CD4-positive, alpha-beta memory T cell (primary cell): ENCODE measurements at regions not wholly inside any gene's neighbourhood (a gene's known extent, or its start where the extent isn't known, plus 50 kb on each side); places are given as distances from the start of the nearest gene placed in this dataset.
"Not testable (repeated sequence)": the region's sequence is repeated elsewhere in the genome, so short reads cannot be mapped to it uniquely, and the experiment has no call there.

Experiments used
- CTCF ChIA-PET: fragments of 350-600 bp; sonication (Branson Sonifier 250); formaldehyde crosslinking; loops from one replicate; lab custom pipeline; 2021; ENCODE audit warnings: inconsistent platforms; ENCODE audit not compliant: partially characterized antibody; lab: Charles Lee
- POLR2A ChIA-PET: fragments of 350-600 bp; sonication (Branson Sonifier 250); formaldehyde crosslinking; loops from one replicate; lab custom pipeline; 2021; ENCODE audit not compliant: partially characterized antibody; lab: Charles Lee
- DNase-seq, 5 donors: peaks; one replicate each; pipeline versions ENCODE4 v3.0.0 to v3.0.0-alpha.2; 2020 to 2022; ENCODE audit warnings: mixed read lengths in 1 of 5
- H3K27ac ChIP-seq: one replicate; pipeline ENCODE4 v1.7.0; 2013; ENCODE audit warnings: low read depth, low read length
- H3K27me3 ChIP-seq: 2 replicates; pipeline ENCODE4 v1.7.0; 2013; ENCODE audit warnings: mild to moderate bottlenecking, low read length, moderate library complexity; ENCODE audit not compliant: insufficient read depth
- H3K36me3 ChIP-seq: 2 replicates; pipeline ENCODE4 v1.7.0; 2013; ENCODE audit warnings: mild to moderate bottlenecking, low read length, moderate library complexity; ENCODE audit not compliant: insufficient read depth
- H3K4me1 ChIP-seq: 2 replicates; pipeline ENCODE4 v1.7.0; 2013; ENCODE audit warnings: mild to moderate bottlenecking, low read length, moderate library complexity; ENCODE audit not compliant: insufficient read depth
- H3K4me3 ChIP-seq, 2 donors: one replicate each; pipeline ENCODE4 v1.7.0; 2013; ENCODE audit warnings: low read length in 2 of 2, mild to moderate bottlenecking in 1 of 2
- H3K9me3 ChIP-seq, 2 donors: one replicate each; pipeline ENCODE4 v1.7.0; 2013; ENCODE audit warnings: low read length in 2 of 2, control low read depth in 1 of 2; ENCODE audit not compliant: control insufficient read depth in 1 of 2
- H3K27ac Mint-ChIP-seq, 7 donors: one replicate each; pipeline ENCODE4 v1.8.0; 2020 to 2021; ENCODE audit warnings: mixed read lengths in 7 of 7, mild to moderate bottlenecking in 6 of 7, inconsistent platforms in 3 of 7, moderate library complexity in 3 of 7
- H3K27me3 Mint-ChIP-seq, 2 donors: one replicate each; pipeline ENCODE4 v1.8.0; 2020 to 2021; ENCODE audit warnings: mixed read lengths in 2 of 2
- H3K36me3 Mint-ChIP-seq, 2 donors: one replicate each; pipeline ENCODE4 v1.8.0; 2020 to 2021; ENCODE audit warnings: mixed read lengths in 2 of 2, inconsistent platforms in 1 of 2, mild to moderate bottlenecking in 1 of 2
- H3K4me1 Mint-ChIP-seq, 4 donors: one replicate each; pipeline ENCODE4 v1.8.0; 2020 to 2021; ENCODE audit warnings: mixed read lengths in 4 of 4, mild to moderate bottlenecking in 1 of 4
- H3K4me3 Mint-ChIP-seq, 8 donors: one replicate each; pipeline ENCODE4 v1.8.0; 2020 to 2021; ENCODE audit warnings: mixed read lengths in 8 of 8, mild to moderate bottlenecking in 7 of 8, moderate library complexity in 6 of 8, inconsistent platforms in 3 of 8
- H3K9me3 Mint-ChIP-seq, 8 donors: one replicate each; pipeline ENCODE4 v1.8.0; 2020 to 2021; ENCODE audit warnings: mixed read lengths in 8 of 8, mild to moderate bottlenecking in 5 of 8, inconsistent platforms in 3 of 8, moderate library complexity in 1 of 8
- intact Hi-C: fragments of 100-400 bp; cut with micrococcal nuclease; formaldehyde crosslinking; loops from one replicate; pipeline ENCODE4 v1.15.1; 2023

DNA sequence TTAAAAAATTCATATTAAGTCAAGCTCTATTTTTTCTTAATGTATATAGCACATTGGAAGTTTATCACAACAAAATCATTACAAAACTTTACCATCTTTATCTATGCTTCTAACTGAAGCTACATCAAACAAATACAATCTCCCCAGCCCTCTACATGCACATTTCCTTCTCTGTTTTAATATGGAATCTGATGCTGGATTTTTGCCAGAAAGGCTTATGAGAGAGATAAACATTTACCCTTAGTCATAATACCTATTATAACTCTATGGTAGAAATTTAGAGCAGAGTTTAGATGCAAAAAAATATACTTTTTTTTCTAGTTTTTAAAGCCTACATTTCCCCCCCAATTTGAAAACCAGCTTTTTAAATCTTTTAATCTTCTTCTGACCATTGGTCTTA is 1198.6 kb downstream of the GATA3 start:
- Histone ChIP-seq H3K4me3 (no peak overlapping the region), H3K36me3 (no peaks in the 10 kb centered on the region), H3K9me3 (no peaks in the 10 kb centered on the region), H3K27ac (no peak overlapping the region), H3K4me1 (no peaks in the 10 kb centered on the region), H3K27me3 (no peaks in the 10 kb centered on the region)
- Mint-ChIP-seq H3K27ac (no peak overlapping the region), H3K27me3 (peaks cover 16 to 19% of the 10 kb centered on the region in 2 donors), H3K36me3 (no peaks in the 10 kb centered on the region), H3K4me3 (no peak overlapping the region), H3K4me1 (no peaks in the 10 kb centered on the region), H3K9me3 (no peaks in the 10 kb centered on the region)
- CTCF ChIA-PET, result no interaction called here
- no peak for DNase-seq
- POLR2A ChIA-PET, result no interaction called here
- intact Hi-C loops, result no loop called here

DNA sequence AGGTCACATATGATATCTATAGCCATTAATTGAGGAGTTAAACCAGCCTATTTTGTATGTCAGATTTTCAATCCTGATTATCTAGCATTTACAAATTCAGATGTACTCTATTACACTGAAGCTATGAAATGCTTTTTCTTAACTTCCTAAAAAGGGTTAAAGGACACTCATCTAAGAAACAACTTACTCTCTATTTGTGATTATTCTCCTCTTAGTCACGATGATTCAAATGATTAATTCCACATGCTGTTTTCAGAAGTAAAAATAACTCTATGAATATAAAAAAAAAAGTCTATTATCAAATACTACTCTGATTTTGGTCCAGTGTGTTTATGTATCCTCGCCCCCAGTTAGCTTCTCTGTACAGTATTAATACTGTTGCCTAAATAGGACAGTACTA is 1199.9 kb downstream of the GATA3 start:
- ChIA-PET POLR2A (no interaction called here), CTCF (no interaction called here)
- H3K27me3 Mint-ChIP-seq, result peaks cover 18 to 21% of the 10 kb centered on the region in 2 donors
- H3K9me3 ChIP-seq, result no peaks in the 10 kb centered on the region
- H3K4me1 ChIP-seq, result no peaks in the 10 kb centered on the region
- H3K36me3 Mint-ChIP-seq, result no peaks in the 10 kb centered on the region
- no peak overlapping the region for H3K4me3 Mint-ChIP-seq
- H3K36me3 ChIP-seq, result no peaks in the 10 kb centered on the region
- no peak overlapping the region for H3K4me3 ChIP-seq
- intact Hi-C loops, result no loop called here
- no peaks in the 10 kb centered on the region for H3K4me1 Mint-ChIP-seq
- H3K9me3 Mint-ChIP-seq, result no peaks in the 10 kb centered on the region
- H3K27ac Mint-ChIP-seq, result no peak overlapping the region
- no peak for DNase-seq
- no peak overlapping the region for H3K27ac ChIP-seq
- no peaks in the 10 kb centered on the region for H3K27me3 ChIP-seq

DNA sequence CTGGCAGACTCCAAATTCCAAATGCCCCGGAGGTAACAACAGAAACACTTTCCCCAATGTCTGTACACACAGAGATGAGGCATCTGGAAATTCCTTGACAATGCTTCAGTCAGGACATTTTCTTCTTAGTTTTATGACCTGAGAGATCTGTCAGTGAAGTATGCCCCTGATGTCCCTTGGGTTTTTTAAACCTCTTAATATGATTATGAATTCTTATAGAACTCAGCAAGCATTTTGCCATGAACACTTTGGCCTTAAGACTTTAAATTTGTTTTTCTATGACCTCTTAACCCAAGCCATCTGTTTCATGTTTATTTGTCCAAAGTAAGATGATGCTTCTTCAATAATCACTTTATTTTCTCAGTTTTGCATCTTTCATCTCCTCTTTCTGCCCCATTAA is 1206.2 kb downstream of the GATA3 start:
- no peaks in the 10 kb centered on the region for H3K36me3 ChIP-seq
- no peak overlapping the region for H3K4me3 Mint-ChIP-seq
- no peaks in the 10 kb centered on the region for H3K4me1 Mint-ChIP-seq
- peaks cover 20 to 23% of the 10 kb centered on the region in 2 donors for H3K27me3 Mint-ChIP-seq
- no peaks in the 10 kb centered on the region for H3K36me3 Mint-ChIP-seq
- intact Hi-C loops, result no loop called here
- no peak overlapping the region for H3K27ac Mint-ChIP-seq
- DNase-seq, result no peak
- no peaks in the 10 kb centered on the region for H3K4me1 ChIP-seq
- no peaks in the 10 kb centered on the region for H3K9me3 ChIP-seq
- H3K9me3 Mint-ChIP-seq, result no peaks in the 10 kb centered on the region
- ChIA-PET POLR2A (no interaction called here), CTCF (no interaction called here)
- no peak overlapping the region for H3K4me3 ChIP-seq
- no peak overlapping the region for H3K27ac ChIP-seq
- no peaks in the 10 kb centered on the region for H3K27me3 ChIP-seq

DNA sequence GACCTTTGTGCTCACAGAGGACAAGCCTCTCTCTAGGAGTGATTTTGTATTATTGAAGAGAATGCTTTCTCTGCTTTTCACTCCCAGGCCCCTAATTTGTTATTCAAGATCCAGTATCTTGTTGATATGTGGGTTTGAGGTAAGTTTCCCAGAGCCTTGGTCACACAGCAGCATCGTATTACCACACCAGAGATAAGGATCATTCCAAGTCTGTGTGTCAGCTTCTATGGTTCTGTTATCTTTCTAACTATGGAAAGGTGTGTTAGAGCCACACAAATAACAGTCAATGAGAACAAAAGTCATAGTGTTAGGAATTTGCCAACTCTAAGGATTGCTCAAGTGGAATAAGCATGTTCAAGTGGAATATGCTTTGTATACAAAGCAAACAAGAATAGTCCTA is 1208.3 kb downstream of the GATA3 start:
- peaks cover 11 to 16% of the 10 kb centered on the region in 2 donors for H3K27me3 Mint-ChIP-seq

DNA sequence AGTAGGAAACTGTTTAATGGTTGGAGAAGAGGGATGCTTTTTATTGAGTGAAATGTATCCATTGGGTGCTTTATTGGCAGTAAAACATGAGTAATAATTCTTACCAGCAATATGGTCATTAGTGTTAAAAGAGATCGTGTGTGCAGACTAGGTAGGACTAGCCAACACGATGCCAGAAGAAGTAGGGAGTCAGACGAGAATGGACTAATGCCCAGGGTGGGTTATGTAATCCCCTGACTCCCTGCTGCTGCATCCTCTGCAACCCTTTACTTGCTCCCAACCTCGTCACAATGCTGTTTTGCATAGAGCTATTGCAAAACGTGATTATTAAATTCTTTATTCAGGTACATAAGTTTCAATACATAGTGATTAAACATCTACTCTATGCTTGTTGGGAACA is 1213.7 kb downstream of the GATA3 start:
- Mint-ChIP-seq H3K27ac (no peak overlapping the region), H3K4me3 (no peak overlapping the region), H3K4me1 (no peaks in the 10 kb centered on the region), H3K36me3 (no peaks in the 10 kb centered on the region), H3K27me3 (peaks cover 18% of the 10 kb centered on the region in 2 donors), H3K9me3 (no peaks in the 10 kb centered on the region)
- H3K36me3 ChIP-seq, result no peaks in the 10 kb centered on the region
- CTCF ChIA-PET, result no interaction called here
- H3K4me1 ChIP-seq, result no peaks in the 10 kb centered on the region
- POLR2A ChIA-PET, result no interaction called here
- DNase-seq, result no peak
- H3K27ac ChIP-seq, result no peak overlapping the region
- no peaks in the 10 kb centered on the region for H3K9me3 ChIP-seq
- intact Hi-C loops, result no loop called here
- no peaks in the 10 kb centered on the region for H3K27me3 ChIP-seq
- H3K4me3 ChIP-seq, result no peak overlapping the region

More for the DNA sequence above, 1208.3 kb downstream of the GATA3 start:
- POLR2A ChIA-PET, result interaction anchor here (1.0 kb wide), 1 partner anchor 1312 kb away, joined by 3 read pairs; no protein-coding TSS in a partner anchor
- H3K4me1 Mint-ChIP-seq, result no peaks in the 10 kb centered on the region
- no peak overlapping the region for H3K27ac ChIP-seq
- intact Hi-C loops, result no loop called here
- CTCF ChIA-PET, result no interaction called here
- H3K4me1 ChIP-seq, result no peaks in the 10 kb centered on the region
- no peaks in the 10 kb centered on the region for H3K27me3 ChIP-seq
- H3K9me3 ChIP-seq, result no peaks in the 10 kb centered on the region
- H3K27ac Mint-ChIP-seq, result no peak overlapping the region
- no peaks in the 10 kb centered on the region for H3K36me3 ChIP-seq
- no peak overlapping the region for H3K4me3 ChIP-seq
- DNase-seq, result no peak
- no peaks in the 10 kb centered on the region for H3K9me3 Mint-ChIP-seq
- no peak overlapping the region for H3K4me3 Mint-ChIP-seq
- H3K36me3 Mint-ChIP-seq, result no peaks in the 10 kb centered on the region

DNA sequence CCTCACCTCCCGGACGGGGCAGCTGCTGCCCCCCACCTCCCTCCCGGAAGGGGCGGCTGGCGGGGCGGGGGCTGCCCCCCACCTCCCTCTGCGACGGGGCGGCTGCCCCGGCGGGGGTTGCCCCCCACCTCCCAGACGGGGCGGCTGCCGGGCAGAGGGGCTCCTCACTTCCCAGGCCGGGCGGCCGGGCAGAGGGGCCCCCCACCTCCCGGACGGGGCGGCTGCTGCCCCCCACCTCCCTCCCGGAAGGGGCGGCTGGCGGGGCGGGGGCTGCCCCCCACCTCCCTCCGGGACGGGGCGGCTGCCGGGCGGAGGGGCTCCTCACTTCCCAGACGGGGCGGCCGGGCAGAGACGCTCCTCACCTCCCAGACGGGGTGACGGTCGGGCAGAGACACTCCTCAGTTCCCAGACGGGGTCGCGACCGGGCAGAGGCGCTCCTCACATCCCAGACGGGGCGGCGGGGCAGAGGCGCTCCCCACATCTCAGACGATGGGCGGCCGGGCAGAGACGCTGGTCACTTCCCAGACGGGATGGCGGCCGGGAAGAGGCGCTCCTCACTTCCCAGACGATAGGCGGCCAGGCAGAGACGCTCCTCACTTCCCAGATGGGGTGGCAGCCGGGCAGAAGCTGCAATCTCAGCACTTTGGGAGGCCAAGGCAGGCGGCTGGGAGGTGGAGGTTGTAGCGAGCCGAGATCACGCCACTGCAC is 1218.8 kb downstream of the GATA3 start:
- DNase-seq, H3K27ac Mint-ChIP-seq, H3K36me3 Mint-ChIP-seq, H3K4me3 Mint-ChIP-seq, POLR2A ChIA-PET, H3K27me3 ChIP-seq, H3K4me1 Mint-ChIP-seq, H3K4me1 ChIP-seq, H3K9me3 ChIP-seq, H3K27ac ChIP-seq, intact Hi-C loops, H3K36me3 ChIP-seq, H3K9me3 Mint-ChIP-seq, H3K4me3 ChIP-seq, CTCF ChIA-PET: not testable (repeated sequence)
- H3K27me3 Mint-ChIP-seq, result peaks cover 15 to 29% of the 10 kb centered on the region in 2 donors

DNA sequence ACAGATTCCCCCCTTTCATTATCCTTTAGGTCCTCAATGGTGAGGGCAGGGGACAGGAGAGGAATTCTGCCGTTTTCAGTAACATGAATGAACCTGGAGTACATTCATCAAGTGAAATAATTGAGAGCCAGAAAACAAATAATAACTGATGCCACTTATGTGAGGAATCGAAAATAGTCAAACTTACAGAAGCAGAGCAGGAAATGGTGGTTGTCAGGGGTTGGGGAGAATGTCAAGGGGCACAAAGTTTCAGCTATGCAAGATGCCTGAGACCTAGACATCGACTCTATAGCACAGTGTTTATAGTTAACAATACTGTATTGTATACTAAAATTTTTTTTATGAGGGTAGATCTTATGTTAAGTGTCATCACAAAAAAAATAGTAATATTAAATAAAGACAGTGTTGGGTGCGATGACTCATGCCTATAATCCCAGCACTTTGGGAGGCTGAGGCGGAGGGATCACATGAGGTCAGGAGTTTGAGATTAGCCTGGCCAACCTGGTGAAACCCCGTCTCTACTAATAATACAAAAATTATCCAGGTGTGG is 1219.8 kb downstream of the GATA3 start:
- H3K4me1 ChIP-seq, result no peaks in the 10 kb centered on the region
- Mint-ChIP-seq H3K27ac (no peak overlapping the region), H3K36me3 (no peaks in the 10 kb centered on the region), H3K4me1 (peaks cover 0 to 3% (median under 1%) of the 10 kb centered on the region in 4 donors), H3K4me3 (no peak overlapping the region), H3K27me3 (peaks cover 10 to 27% of the 10 kb centered on the region in 2 donors), H3K9me3 (no peaks in the 10 kb centered on the region)
- H3K36me3 ChIP-seq, result no peaks in the 10 kb centered on the region
- H3K27ac ChIP-seq, result no peak overlapping the region
- ChIA-PET CTCF (no interaction called here), POLR2A (no interaction called here)
- intact Hi-C loops, result no loop called here
- no peak for DNase-seq
- no peaks in the 10 kb centered on the region for H3K9me3 ChIP-seq
- no peak overlapping the region for H3K4me3 ChIP-seq
- no peaks in the 10 kb centered on the region for H3K27me3 ChIP-seq
